Adrenal gland (tissue), 5 donors: ENCODE measurements at regions not wholly inside any gene's neighbourhood (a gene's known extent, or its start where the extent isn't known, plus 50 kb on each side); places are given as distances from the start of the nearest gene placed in this dataset.

Experiments
- POLR2A ChIP-seq, 2 donors: fragments of 450-650 bp; IDR thresholded peaks; one replicate each; pipeline ENCODE4 v1.6.1; 2017; ENCODE audit warnings: antibody characterized with exemption in 2 of 2, mild to moderate bottlenecking in 2 of 2, moderate library complexity in 1 of 2
- TF ChIP-seq, protein P1 (sequence below), 6 experiments: fragments of 450-650 bp in 4 of 6; fragments of 200-600 bp in 2 of 6; sonication (generic) in 1 of 6; IDR thresholded peaks; 1 replicate in 5 of 6; 2 replicates in 1 of 6; pipeline versions ENCODE4 v1.5.1 to v1.8.0; 2016 to 2021; ENCODE audit warnings: antibody characterized with exemption in 6 of 6, mild to moderate bottlenecking in 2 of 6, moderate library complexity in 1 of 6
- donor health status: DM: no; HTN: no; CAD: no.

GRCh38 chr6:81241126-81242041, 511.1 kb downstream of the TENT5A start:
- TF ChIP-seq, protein P1, sequence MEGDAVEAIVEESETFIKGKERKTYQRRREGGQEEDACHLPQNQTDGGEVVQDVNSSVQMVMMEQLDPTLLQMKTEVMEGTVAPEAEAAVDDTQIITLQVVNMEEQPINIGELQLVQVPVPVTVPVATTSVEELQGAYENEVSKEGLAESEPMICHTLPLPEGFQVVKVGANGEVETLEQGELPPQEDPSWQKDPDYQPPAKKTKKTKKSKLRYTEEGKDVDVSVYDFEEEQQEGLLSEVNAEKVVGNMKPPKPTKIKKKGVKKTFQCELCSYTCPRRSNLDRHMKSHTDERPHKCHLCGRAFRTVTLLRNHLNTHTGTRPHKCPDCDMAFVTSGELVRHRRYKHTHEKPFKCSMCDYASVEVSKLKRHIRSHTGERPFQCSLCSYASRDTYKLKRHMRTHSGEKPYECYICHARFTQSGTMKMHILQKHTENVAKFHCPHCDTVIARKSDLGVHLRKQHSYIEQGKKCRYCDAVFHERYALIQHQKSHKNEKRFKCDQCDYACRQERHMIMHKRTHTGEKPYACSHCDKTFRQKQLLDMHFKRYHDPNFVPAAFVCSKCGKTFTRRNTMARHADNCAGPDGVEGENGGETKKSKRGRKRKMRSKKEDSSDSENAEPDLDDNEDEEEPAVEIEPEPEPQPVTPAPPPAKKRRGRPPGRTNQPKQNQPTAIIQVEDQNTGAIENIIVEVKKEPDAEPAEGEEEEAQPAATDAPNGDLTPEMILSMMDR (IDR thresholded peaks at IDR 0.05): peak; percentile 31 to 63 (median 52)
- no peak for TF ChIP-seq POLR2A (IDR thresholded peaks at IDR 0.05)
